BLaER1 (cell line): ENCODE measurements at regions not wholly inside any gene's neighbourhood (a gene's known extent, or its start where the extent isn't known, plus 50 kb on each side); places are given as distances from the start of the nearest gene placed in this dataset.
"Not testable (repeated sequence)": the region's sequence is repeated elsewhere in the genome, so short reads cannot be mapped to it uniquely, and the experiment has no call there.

Experiments
- H3K27ac ChIP-seq: shearing (Covaris generic); formaldehyde crosslinking; 2 replicates; pipeline ENCODE4 v1.8.1; 2022
- H3K27me3 ChIP-seq: shearing (Covaris generic); formaldehyde crosslinking; 2 replicates; pipeline ENCODE4 v1.8.1; 2022
- H3K36me3 ChIP-seq: shearing (Covaris generic); formaldehyde crosslinking; 2 replicates; pipeline ENCODE4 v1.8.1; 2022
- H3K4me1 ChIP-seq: shearing (Covaris generic); formaldehyde crosslinking; 2 replicates; pipeline ENCODE4 v1.8.1; 2022
- H3K4me2 ChIP-seq: shearing (Covaris generic); formaldehyde crosslinking; 2 replicates; pipeline ENCODE4 v1.8.1; 2022
- H3K4me3 ChIP-seq: shearing (Covaris generic); formaldehyde crosslinking; 2 replicates; pipeline ENCODE4 v1.8.1; 2022
- H3K9ac ChIP-seq: shearing (Covaris generic); formaldehyde crosslinking; 2 replicates; pipeline ENCODE4 v1.8.1; 2022
- H3K9me3 ChIP-seq: shearing (Covaris generic); formaldehyde crosslinking; 2 replicates; pipeline ENCODE4 v1.8.1; 2022
- H4K20me1 ChIP-seq: shearing (Covaris generic); formaldehyde crosslinking; 2 replicates; pipeline ENCODE4 v1.8.1; 2022
- Cebpa-rat ChIP-seq: shearing (Covaris generic); IDR thresholded peaks from 2 replicates; pipeline ENCODE4 v1.8.1; 2022

DNA sequence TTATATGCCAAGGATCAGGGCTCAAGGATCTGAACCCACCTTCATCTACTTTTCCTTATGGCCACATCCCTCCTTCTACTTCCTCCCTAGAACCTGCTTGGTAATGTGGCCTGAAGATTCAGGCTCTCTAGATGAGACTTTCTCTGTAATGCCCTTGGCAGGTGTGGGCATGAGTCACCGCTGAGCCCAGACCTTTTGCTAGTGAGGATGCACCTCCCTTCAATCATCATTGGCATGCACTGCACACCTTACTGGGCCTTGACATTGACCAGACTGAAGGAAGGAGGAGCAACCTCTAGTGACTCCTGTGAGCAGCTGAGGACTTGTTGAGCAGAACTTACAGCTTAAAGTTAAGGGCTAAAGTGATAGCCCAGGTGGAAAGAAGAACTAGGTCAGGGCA, 405.3 kb downstream of the MAFB start:
- Histone ChIP-seq H3K27ac (no peak overlapping the region), H3K9me3 (no peaks in the 10 kb centered on the region), H3K4me2 (no peak overlapping the region), H3K27me3 (no peaks in the 10 kb centered on the region), H3K4me1 (no peaks in the 10 kb centered on the region), H3K36me3 (no peaks in the 10 kb centered on the region), H4K20me1 (no peaks in the 10 kb centered on the region), H3K4me3 (no peak overlapping the region), H3K9ac (no peak overlapping the region)
- TF ChIP-seq Cebpa-rat = no peak

DNA sequence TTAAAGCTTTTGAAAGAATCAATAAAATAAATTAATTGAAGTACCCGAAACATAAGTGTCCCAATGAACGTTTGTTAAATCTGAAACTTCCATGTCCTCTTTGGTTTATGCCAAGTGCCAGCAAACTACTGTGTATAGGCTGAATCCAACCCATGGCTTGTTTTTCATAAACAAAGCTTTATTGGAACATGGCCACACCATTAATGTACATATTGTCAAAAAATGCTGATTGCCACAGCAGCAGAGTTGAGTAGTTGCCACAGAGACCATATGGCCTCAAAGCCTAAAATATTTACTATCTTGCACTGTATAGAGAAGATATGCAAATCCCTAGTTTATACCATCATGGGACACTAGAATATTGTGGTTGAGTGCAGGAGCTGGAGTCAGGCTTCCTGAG, 406.1 kb downstream of the MAFB start:
- no peaks in the 10 kb centered on the region for H3K27me3 ChIP-seq
- H3K4me3 ChIP-seq = no peak overlapping the region
- TF ChIP-seq Cebpa-rat = no peak

DNA sequence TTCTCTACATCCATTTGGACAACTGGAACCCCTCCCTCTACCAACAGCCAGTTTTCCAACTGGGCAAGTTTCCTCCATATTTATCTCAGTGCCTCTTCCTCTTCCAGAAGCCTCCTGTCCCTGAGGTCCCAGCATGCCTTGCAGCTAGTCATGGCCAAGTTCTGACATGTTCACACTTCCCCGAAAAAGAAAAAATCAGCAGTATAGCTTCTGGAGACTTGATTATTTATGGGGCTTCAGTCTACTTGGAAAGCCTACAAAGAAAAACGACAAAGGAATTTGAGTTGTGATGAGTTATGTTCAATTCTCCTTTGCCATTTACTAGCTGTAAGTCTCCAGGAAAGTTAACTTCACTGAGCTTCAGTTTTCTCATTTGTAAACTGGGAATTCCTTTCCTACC, 406.5 kb downstream of the MAFB start:
- no peaks in the 10 kb centered on the region for H3K36me3 ChIP-seq
- no peak overlapping the region for H3K27ac ChIP-seq
- H3K4me3 ChIP-seq = no peak overlapping the region
- TF ChIP-seq Cebpa-rat = no peak
- H3K4me1 ChIP-seq = no peaks in the 10 kb centered on the region
- H3K27me3 ChIP-seq = no peaks in the 10 kb centered on the region
- no peaks in the 10 kb centered on the region for H3K9me3 ChIP-seq
- no peaks in the 10 kb centered on the region for H4K20me1 ChIP-seq
- H3K4me2 ChIP-seq = no peak overlapping the region
- no peak overlapping the region for H3K9ac ChIP-seq

More for the DNA sequence above, 406.1 kb downstream of the MAFB start:
- no peaks in the 10 kb centered on the region for H3K36me3 ChIP-seq
- no peak overlapping the region for H3K9ac ChIP-seq
- H3K27ac ChIP-seq = no peak overlapping the region
- H3K9me3 ChIP-seq = no peaks in the 10 kb centered on the region
- H3K4me1 ChIP-seq = no peaks in the 10 kb centered on the region
- no peaks in the 10 kb centered on the region for H4K20me1 ChIP-seq
- no peak overlapping the region for H3K4me2 ChIP-seq

DNA sequence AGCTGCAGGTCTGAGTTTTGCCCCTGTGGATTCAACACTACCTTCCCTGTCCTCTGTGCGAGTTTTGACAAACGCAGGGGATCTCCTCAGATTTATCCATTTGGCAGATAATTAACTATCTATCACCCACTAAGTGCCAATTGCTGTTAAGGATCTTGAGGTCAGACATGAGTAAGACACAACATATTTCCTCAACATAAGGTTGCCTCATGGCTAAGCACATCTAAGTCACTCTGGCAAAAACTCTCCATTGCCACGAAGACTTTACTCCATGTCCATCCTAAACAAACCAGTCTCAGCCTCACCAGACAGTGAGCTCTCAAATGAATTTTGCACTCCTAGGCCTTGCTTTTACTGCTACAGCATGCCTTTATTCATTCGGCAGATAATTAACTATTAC, 408.4 kb downstream of the MAFB start:
- Histone ChIP-seq H3K9me3 (no peaks in the 10 kb centered on the region), H3K27ac (no peak overlapping the region), H3K9ac (no peak overlapping the region), H3K36me3 (no peaks in the 10 kb centered on the region), H4K20me1 (no peaks in the 10 kb centered on the region), H3K4me1 (no peaks in the 10 kb centered on the region), H3K4me3 (no peak overlapping the region), H3K27me3 (no peaks in the 10 kb centered on the region), H3K4me2 (no peak overlapping the region)
- TF ChIP-seq Cebpa-rat = no peak

DNA sequence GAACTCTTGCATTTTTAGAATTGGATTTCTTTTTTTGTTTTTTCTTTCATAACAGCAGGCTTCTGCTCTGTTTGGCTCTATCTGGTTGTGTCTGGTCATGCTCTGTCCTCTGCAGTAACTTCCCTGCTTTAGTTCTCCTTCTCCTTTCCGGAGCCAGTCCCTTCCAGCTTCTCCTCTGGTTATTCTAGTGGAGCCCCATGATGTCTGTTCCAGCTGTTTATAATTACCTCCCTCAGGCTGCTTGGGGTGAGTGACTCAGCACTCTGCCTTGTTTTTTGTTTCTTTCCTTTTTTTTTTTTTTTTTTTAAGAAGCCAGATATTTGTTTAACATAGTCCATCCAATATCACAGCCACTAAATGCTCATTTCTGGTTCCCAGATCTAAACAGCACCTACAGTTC, 409.6 kb downstream of the MAFB start:
- TF ChIP-seq Cebpa-rat = no peak
- no peak overlapping the region for H3K9ac ChIP-seq

DNA sequence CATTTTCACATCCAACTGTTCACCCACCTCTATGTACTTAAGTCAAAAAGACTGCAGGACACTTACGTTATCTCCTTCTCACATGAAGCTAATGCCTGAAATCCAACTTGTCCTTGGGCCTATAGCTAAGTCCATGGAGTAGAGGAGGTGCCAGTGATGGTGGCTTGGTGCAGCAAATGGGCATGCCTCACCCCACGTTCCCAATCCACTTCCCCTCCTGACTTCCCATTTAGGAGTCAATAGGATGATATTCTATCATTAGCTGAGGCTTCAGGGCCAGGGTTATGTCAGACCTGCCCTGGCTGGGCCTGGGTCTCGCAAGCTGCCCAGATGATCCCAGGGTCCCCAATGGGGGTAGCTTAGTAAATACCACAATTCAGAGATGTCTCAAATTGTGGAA, 410.4 kb downstream of the MAFB start:
- Histone ChIP-seq H3K9me3 (no peaks in the 10 kb centered on the region), H3K4me1 (no peaks in the 10 kb centered on the region), H3K9ac (no peak overlapping the region), H3K4me2 (no peak overlapping the region), H3K27ac (no peak overlapping the region), H3K27me3 (no peaks in the 10 kb centered on the region), H4K20me1 (no peaks in the 10 kb centered on the region), H3K36me3 (no peaks in the 10 kb centered on the region), H3K4me3 (no peak overlapping the region)
- TF ChIP-seq Cebpa-rat = no peak

More for the DNA sequence above, 409.6 kb downstream of the MAFB start:
- Histone ChIP-seq H3K27me3 (no peaks in the 10 kb centered on the region), H3K4me1 (no peaks in the 10 kb centered on the region), H4K20me1 (no peaks in the 10 kb centered on the region), H3K36me3 (no peaks in the 10 kb centered on the region), H3K27ac (no peak overlapping the region), H3K9me3 (no peaks in the 10 kb centered on the region), H3K4me3 (no peak overlapping the region), H3K4me2 (no peak overlapping the region)

DNA sequence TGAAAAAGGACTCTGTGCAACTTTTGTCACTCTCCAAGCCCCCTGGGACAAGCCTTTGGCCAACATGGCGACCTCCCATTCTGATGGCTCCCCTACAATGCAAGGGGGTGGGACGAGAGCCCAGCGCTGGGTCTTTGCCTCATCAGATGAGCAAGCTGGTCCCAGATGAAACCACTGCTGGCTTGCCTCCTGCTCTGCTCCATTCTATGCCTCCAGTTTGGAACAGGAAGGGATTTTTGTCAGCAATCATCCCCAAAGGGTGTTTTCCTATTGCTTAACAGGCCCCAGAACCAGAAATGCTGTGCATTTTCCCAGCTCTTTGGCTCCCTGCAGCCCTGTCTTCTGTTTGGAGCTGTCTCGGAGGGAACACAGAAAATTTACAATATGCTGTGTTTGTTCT, 412.7 kb downstream of the MAFB start:
- no peak for TF ChIP-seq Cebpa-rat
- Histone ChIP-seq H3K9me3 (no peaks in the 10 kb centered on the region), H3K27ac (no peak overlapping the region), H3K4me3 (no peak overlapping the region), H3K27me3 (no peaks in the 10 kb centered on the region), H4K20me1 (no peaks in the 10 kb centered on the region), H3K36me3 (no peaks in the 10 kb centered on the region), H3K9ac (no peak overlapping the region), H3K4me1 (no peaks in the 10 kb centered on the region), H3K4me2 (no peak overlapping the region)

DNA sequence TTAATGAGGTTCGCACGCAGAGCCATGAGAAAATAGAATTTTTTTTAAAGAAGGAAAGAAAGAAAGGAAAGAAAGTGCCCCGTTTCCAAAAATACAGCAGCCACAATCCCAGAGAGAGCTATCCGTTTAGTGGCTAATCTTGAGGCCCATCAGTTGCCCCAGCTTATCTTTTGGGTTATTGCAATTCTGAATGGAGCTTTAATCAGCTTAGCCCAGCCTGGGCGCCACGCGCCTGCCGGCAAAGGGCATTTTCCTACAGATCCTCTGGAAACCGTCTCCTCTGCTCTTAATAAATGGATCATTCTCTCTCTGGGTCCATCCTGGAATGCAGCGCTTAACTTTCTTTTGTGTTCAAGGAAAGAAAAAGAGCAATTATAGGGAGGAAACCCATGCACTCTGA, 413.3 kb downstream of the MAFB start:
- Histone ChIP-seq H3K9ac (no peak overlapping the region), H3K27me3 (no peaks in the 10 kb centered on the region), H3K4me3 (no peak overlapping the region), H3K4me1 (no peaks in the 10 kb centered on the region), H4K20me1 (no peaks in the 10 kb centered on the region), H3K9me3 (no peaks in the 10 kb centered on the region), H3K4me2 (no peak overlapping the region), H3K27ac (no peak overlapping the region), H3K36me3 (no peaks in the 10 kb centered on the region)
- no peak for TF ChIP-seq Cebpa-rat

DNA sequence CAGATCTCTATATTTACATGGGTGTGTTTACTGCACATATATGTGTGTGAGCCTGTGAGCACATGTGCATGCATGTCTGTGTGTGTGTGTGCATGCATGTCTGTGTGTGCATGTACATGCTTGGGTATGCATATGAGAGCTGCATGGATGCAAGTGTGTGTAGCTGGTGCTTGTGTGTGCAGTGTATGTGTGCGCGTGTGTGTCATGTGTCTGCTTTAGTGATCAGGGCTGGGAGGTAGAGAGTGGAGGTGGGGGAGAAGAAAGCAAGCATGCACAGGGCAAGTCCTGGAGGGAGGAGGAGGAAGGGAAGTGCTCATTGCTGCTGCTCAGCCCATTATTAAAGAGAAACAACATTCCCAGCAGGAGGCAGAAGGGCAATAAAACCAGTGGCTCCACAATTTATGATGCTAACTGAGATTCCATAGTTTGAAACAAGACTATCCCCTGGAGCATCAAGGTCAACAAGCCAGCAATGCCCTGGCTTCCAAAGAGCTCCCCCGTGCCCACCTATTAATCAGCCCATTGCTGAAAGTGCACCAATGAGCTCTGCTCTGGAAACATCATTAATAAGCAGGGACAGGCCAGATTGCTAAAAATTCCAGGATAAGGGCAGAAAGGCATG, 414.0 kb downstream of the MAFB start:
- no peak for TF ChIP-seq Cebpa-rat
- Histone ChIP-seq H3K9ac (no peak overlapping the region), H3K9me3 (no peaks in the 10 kb centered on the region), H4K20me1 (no peaks in the 10 kb centered on the region), H3K27me3 (no peaks in the 10 kb centered on the region), H3K4me3 (no peak overlapping the region), H3K4me1 (no peaks in the 10 kb centered on the region), H3K4me2 (no peak overlapping the region), H3K36me3 (no peaks in the 10 kb centered on the region), H3K27ac (no peak overlapping the region)

DNA sequence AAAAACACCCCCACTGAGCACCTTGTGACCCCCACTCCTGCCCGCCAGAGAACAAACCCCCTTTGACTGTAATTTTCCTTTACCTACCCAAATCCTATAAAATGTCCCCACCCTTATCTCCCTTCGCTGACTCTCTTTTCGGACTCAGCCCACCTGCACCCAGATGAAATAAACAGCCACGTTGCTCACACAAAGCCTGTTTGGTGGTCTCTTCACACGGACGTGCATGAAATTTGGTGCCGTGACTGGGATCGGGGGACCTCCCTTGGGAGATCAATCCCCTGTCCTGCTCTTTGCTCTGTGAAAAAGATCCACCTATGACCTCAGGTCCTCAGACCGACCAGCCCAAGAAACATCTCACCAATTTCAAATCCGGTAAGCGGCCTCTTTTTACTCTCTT, 419.8 kb downstream of the MAFB start:
- not testable (repeated sequence) for H3K9ac ChIP-seq, H3K27ac ChIP-seq, H3K4me3 ChIP-seq, H3K4me1 ChIP-seq, H3K4me2 ChIP-seq, H3K27me3 ChIP-seq, H3K9me3 ChIP-seq, H3K36me3 ChIP-seq, H4K20me1 ChIP-seq
